Activated effector memory CD4-positive, alpha-beta T cell treated with Interleukin-2 at 50 U/mL for 16 hours (primary cell): ENCODE measurements at regions not wholly inside any gene's neighbourhood (a gene's known extent, or its start where the extent isn't known, plus 50 kb on each side); places are given as distances from the start of the nearest gene placed in this dataset.

Source experiments
- DNase-seq: peaks from one replicate; pipeline ENCODE4 v3.0.0-alpha.2; 2020

DNA sequence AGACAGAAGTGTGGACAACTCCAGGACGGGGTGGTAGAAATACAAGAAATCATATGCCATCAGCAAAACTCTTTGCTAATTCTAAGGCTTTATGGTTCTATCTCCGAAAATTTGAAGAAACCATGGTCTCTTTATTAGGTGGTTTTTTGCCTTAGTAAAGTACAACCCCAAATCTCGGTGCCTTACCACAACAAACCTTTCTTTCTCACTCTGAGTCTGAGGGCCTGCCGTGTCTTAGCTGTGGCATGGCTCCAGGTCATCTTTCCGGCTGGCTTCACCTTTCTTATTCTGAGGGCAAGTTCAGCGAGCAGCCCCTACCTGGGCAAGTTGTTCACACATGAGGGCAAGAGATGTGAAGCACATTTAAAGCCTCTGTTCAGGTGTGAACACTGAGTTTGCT, 280.6 kb downstream of the TTLL7 start:
- no peak for DNase-seq

DNA sequence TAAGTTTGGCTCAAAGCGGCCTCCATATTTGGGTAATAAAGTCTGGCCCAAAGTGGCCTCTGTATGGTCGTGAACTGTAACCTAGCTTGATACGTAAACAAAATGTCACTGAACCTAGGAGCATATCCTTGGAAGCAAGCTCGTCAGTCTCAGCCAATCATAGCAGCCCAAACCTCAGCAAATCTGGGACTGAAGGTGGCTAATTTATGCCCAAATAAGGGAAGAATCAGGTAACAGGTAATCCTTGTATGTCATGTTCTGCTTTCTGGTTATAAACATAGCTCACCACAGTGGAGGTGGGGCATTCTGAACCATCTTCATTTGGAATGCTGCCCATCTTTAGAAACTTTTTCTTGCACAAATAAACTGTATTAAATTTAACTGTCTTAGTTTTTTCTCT, 281.1 kb downstream of the TTLL7 start:
- no peak for DNase-seq

DNA sequence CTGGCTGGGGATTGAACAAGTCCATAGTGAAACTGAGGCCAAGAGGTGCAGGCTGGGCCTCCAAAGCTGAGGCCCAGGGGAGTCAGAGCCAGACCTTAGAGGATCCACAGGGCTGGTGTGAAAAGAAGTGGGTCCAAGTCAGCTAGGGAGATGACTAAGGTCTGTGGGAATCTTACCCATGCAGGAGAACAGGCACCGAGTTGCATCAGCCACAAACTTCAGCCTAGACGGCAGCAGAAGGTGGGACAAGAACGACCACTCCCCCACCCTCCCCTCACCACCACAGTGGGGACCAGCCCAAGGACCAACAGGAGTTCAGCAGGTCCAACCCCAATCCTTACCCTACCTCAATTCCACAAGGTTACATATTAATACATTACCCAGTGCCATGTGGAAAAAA, 282.3 kb downstream of the TTLL7 start:
- no peak for DNase-seq

DNA sequence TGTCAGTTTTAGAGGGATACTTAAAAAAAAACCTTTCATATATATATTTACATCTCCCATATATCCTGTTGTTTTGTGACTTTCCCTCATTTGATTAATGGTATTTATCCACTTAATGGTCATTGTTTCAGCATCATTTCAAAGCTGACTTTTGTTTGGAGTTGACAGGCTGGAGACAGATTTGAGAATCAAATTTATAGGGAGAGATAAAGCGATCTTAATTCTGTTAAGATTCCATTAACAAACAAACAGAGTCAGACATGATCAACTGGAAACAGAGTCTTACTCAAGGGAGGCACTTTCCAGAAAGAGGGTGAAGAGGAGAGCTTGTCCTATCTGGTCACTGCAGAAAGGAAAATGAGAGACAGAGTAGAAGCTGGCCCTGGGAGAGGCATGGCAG, 283.4 kb downstream of the TTLL7 start:
- DNase-seq = no peak

DNA sequence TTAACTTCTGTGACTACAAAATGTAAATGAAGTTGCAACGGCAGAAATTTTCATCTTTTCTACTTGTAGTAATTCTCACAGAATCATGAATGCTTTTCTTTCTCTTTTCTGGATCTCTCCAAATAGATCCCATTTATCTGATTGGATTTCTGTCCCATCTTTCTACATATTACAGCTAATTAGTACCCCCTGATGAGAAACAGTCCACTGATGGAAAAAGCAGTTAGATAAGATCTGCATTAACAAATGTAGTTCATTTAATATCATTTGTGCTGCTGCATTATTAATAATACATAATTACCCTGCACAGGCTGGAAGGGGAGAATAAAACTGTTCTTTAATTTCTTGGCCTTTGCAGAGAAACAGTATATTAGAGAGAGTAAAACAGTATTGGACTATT, 289.3 kb downstream of the TTLL7 start:
- DNase-seq = no peak

DNA sequence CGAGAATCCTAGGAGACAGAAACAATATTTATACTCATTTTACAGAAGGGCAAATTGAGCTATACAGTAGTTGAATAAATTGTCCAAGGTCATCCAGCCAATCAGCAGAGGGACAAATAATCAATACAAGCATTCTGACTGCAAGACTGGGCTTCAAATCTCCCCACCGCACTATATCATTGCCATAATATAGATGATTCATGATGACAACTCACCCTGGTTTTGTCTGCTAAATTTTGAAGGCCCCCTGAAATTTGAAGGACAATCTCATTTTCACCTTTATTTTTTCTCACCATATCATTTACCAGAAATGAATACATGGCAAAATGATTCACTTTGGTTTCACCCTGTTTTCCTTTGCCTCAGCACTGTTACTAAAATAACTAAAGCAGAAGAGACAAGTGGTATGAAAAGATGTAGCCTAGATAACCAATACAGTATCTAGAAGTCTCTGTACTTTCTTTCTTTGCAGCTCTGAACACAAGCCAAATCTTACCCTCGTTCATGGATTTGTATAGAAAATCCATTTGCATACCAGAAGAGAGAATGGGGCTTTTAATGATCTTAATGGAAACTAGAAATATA, 292.5 kb downstream of the TTLL7 start:
- no peak for DNase-seq

DNA sequence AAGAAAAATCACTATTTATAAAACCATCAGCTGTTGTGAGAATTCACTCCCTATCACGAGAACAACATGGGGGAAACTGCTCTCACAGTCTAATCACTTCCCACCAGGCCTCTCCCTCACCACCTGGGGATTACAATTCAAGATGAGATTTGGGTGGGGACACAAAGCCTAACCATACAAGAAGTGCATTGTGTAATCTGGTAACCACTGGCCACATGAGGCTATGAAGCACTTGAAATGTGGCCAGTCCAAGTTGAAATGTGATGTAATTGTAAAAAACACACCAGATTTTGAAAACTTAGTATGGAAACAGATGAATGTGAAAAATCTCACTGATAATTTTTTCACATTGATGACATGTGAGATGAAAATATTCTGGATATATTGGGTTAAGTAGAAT, 293.8 kb downstream of the TTLL7 start:
- DNase-seq = no peak

DNA sequence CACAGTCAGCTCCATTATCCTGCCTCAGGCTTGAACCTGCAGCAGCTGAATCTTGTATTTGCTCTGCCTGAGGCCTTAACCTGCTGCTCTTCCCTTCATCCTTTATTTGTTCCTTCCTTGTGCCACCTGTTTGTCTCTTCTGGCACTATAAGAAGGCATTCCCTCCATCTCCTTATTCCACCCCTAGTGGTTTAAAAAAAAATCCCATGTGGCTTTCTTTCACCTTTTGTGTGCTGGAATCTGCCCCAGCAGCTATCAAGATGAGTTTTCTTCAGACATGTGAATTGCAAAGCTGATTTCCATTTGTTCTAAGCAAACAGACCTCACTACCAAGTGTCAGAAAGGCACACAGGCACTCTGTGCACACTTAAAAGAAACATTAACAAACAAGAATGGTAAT, 294.6 kb downstream of the TTLL7 start:
- no peak for DNase-seq

DNA sequence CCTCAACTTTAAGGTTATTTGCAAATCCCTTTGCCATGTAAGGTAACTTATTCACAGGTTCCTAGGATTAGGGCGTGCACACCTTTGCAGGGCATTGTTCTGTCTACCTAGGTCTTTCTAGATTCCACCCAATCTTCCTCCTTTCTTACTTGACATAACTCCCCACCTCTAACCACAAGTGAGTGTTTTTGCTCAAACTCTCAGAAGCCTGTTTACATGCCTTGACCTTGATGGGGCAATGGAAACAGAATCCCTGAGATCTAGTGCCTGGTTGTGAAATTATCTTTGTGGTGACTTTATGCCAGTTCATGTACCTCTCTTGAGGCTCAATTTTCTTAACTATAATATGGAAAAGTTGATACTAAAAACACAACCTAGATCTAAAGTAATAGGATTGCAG, 296.6 kb downstream of the TTLL7 start:
- no peak for DNase-seq

DNA sequence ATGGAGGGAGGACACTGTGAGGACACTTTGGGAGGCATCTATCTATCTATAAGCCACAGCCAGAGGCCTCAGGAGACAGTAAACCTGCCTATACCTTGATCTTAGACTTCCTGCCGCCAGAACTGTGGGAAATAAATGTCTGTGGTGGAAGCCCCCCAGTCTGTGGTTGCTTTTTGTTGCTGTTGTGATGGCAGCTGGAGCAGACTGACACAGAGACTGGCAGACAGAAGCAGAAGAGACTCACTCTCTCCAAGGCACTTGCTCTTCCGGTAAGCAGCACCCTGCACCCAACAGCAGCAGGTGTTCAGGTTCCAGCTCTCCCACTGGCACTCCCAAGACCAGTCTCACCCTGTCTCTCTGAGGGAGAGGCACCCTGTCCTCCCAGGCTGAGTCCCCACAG, 297.6 kb downstream of the TTLL7 start:
- no peak for DNase-seq

DNA sequence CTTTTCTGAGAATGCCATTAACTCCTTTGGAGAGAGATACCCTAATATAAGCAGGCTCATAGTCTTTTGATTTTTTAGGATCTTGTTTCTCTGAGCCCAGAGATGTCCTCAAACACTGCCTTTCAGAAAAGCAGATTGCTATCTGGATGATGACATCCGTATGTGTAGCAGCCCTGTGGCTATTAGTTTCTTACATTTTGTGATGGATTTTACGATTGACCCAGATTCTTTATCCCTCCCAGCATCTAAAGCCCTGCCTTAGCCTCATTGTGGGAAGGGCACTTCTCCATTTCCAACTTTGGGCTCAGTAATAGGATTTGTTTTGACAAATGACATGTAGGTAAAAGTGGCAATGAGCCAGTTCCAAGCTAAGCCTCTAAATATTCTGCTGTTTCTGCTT, 300.3 kb downstream of the TTLL7 start:
- DNase-seq = no peak

DNA sequence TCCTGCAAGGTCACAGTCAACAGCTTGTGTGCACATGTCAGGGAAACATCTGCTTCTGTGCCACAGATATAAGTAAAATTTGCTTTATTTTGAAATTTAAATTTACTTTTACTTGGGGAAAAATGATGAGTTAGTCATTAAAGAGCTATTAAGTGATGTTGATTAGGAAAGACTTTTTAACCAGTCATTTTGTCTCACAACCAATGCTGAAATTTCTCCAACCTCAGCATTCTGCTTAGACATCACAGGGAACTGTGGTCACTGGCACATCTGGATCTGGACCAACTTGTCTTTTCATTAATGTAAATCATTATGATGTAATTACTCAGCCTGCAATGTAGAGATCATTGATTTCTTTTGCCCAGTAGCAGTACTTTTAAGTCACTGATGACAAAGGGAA, 301.0 kb downstream of the TTLL7 start:
- no peak for DNase-seq

DNA sequence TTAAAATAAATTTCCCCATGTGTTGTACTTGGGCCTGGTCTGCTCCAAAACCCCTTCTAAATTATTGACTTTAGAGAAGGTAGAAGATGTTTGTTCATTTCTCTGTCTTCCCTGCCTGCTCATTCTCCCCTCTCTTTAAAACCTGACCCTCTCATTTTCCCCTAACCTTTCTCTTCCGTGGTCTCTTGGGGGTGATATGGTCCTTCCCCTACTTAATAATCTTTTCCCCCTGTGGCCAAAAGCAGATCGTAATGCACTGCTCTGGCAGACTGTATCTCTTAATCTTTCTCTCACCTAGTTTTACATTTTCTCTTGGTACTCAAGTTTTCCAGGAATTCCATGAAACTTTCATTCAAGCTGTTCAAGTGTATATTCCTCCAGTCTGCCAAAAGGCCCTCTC, 301.7 kb downstream of the TTLL7 start:
- DNase-seq = no peak

DNA sequence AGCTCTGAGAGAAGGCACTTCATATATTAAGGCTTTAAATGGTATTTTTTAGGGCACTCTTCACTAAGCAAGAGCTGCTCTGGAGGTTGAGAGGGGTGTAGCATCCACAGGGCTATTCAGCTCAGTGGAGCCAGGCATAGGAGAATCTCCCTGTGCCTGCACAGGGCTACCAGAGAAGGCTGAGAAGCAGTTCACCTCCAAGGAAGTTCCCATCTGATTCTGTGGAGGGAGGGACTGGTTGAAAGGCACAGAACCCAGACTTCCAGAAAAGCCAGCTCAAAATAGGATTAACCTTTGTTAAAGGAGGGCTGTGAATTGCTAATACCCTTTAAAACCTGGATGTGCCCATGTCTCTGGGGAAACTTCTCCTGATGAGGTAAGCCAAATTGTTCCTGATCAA, 304.5 kb downstream of the TTLL7 start:
- no peak for DNase-seq

DNA sequence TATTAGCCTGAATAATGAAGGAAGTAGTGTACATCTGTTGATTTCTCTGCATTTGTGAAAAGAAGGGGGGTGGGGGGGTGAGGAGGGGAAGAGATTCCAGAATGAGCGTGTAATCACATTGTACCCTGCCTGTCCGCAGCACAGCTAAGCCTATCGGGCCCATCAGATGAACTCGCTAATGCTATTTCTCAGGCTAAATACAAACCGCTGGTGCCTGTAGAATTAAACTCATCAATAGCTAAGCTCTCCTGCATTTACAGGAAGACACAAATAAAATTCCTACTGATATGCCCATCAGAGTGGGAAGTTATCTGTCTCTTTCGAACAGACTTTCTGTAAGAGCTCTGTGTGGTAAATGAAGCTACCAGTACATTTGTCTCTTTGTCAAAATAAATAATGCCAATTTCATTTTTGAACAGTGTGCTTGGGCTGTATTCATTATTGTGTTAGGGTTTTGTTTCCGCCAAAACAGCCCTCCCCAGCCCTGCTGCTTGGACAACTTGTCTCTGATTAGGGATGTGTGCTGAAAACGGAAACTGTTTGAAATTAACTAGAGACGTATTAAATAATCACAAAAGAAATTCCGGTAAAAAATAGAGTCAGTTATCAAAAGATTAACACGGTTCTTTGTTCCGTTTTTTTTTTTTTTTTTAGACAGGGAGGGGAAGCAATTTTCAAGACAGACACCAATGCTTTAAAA, 305.4 kb downstream of the TTLL7 start:
- no peak for DNase-seq

DNA sequence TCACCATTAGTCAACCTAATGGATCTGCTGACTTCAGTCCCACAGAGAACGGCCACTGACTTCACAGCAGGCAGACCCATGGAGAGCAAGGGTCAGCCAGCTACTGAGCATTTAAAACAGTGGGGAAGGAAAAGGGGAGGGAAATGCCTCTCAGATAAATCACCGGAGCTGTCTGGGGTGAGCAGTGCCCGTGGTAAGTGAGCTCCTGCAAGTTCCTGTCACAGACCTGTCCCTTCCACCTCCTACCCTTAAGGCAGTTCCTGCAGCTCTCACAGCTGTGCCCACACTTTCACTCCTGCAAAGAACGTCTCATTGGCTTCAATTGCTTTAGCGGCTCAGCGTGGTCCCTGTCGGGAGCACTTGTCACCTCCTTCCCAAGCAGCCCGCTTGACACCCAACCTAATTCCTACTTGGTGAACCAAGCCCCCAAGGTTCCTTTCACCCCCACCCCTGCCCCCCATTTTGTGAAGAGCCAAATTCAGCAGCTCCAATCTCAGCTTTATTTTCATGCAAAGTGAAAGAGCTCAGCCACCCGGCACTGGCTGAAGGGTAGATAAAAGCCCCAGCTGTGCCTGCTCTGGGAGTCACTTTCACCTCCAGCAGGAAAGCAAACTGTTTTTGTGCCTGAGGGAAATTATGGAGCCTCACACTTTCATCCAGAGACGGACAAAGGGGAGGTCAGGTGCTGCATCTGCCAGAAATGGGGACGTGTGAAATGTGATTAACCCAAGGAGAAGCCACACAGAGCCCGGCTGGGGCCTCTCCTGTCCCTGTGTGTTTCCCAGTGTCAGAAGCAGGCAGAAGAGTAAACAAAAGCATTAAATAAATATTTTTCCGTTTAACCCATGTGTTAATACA, 306.2 kb downstream of the TTLL7 start:
- no peak for DNase-seq

DNA sequence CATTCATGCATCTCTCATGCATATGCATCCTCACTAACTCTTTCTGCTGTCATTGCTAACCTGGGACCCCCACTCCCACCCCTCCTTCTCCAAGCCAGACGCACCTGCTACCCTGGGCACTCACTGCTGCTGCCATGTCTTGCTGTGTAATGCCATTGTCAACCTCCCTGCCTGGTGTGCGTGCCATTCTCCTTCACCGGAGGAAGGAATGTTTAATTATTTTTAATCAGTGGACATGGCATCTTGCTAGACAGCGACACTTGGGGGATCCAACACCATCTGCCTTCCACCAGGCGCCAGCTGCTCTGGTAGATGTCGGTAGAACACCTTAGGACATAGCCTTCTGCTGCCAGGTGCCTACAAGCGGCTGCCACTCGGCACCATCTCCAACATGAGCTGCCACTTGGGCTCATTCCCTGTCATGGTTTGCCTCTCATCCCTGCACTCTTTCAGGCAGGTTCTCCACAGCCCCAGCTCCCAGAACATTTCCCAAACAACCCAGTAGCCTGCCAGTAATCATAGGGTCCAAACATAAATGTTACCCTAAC, 306.9 kb downstream of the TTLL7 start:
- DNase-seq = no peak

DNA sequence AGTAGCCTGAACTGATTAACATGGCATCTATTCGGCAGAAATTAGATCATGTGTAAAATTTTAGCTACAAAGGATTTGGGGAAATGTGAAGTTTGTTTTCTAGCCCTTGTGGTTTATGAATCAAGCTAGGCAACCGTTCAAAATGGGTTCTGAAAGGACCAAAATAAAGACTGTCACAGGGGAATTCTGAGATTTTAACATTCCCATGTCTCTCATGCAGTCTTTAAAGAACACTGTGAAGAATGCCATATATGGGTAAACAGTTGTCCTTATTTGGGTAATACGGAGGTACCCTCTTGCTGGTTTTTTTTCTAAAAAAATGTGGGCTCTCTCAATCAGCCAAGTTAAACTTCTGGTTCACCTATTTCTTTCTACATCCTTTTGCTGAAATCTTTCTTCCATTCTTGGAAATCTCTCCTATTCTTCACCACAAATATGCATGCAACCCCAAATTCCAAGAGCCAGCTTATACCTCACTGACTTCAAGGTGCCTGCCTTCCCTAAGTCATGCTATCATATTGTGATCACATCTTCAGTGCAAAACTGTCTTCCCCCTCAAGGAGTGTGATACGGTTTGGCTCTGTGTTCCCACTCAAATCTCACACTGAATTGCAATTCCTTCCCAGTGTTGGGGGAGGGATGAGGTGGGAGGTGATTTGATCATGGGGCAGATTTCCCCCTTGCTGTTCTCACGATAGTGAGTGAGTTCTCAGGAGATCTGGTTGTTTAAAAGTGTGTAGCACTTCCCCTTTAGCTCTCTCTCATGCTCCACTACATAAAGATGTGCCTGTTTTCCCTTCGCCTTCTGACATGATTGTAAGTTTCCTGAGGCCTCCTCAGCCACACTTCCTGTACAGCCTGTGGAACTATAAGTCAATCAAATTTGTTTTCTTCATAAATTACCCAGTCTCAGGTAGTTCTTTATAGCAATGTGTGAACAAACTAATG, 308.7 kb downstream of the TTLL7 start:
- no peak for DNase-seq

DNA sequence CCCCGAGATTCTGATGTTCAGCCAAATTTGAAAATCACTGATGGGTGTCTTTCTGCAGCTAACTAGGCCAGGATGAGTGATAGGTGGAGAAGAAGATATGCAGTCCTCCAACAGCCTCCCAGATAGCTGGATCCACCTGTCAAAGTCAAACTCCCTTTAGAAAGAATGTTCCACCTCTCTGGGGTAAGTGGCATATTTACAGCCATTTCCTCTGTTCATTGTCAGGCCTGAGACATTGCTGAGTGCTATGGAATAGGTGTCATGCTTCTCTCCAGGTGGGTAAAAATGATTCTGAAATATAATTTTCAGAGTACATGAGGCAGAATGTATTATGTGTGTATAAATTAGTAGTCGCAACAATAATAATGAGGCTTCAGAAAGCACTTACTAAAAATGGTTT, 316.8 kb downstream of the TTLL7 start:
- DNase-seq = no peak

DNA sequence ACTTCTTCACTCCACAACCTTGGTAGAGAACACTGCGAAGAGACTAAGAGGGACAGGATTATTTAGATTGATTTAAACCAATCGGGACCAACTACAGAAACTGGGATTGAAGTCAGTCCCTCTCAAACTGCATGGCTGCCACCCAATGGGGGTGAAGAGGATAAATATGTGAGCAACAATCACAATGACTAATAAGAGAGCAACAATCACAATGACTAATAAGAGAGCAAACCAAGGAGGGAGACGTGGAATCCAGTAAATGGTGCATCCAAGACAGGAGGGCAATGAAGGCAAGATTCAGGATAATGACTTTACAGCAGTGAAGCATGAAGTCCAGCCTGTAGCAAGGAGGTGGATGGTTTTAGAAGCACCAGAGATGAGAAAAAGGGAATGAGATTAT, 322.8 kb downstream of the TTLL7 start:
- no peak for DNase-seq

DNA sequence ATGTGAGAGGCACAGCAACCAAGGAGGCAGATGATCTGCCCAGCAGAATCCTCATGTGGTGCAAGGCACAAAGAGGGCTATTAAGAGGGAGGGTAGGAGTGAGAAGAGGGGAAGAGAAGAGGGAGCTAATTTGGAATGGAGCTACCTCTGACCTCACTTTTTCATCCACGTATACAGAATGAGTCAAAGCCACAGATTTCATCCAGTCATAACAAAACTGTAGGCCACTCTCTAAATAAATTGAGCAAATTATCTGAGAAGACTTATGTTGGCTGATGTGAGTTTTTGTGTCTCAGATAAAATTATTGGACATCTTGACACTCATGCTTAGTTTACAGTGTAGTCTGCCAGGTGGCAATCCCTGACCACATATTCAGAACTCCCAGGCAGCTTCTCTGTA, 325.6 kb downstream of the TTLL7 start:
- DNase-seq = no peak

DNA sequence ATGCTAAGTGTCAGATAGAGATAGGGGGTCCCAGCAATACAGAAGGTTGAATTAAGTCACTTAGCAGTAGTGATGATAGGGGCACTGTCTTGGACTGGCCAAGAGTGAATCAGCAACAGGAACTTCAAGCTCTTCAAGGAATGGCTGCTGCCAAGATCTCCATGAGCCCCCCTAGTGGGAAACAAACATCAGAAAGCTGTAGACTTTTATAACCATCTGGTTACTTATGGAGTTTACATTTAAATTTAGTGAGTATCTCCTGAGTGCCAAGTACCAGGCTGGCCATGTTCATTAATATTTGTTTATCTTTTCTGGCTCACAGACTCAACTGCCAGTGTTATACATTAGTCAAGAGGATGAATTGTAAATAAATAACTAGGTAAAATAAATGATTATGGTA, 327.3 kb downstream of the TTLL7 start:
- DNase-seq = no peak
